ENCODE measurements at regions not wholly inside any gene's neighbourhood (a gene's known extent, or its start where the extent isn't known, plus 50 kb on each side); places are given as distances from the start of the nearest gene placed in this dataset.

DNA sequence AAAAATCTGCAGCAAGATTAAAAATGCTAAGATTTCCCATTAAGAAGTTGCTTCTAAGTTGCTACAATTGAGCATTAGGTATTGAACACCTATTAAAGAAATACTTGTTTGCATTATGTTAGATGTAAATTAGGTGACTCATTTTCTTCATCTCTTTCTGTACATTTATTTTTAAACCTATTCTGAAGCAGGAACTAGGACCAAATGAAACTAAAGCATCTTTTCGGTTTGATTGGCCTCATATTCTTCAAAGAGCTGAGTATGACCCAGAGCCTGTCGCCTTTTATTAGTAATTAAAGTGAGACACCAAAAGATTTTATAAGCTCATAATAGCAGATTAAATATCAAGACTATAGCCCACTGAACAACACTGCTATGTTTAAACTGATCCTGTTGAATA lies 83.4 kb upstream of the ZEB2 start:
- DNase-seq (ENCODE audit: low read depth) = no peak

GRCh38 chr2:144598906-144599305 lies 79.0 kb upstream of the ZEB2 start:
- DNase-seq (ENCODE audit: low read depth) = no peak

DNA sequence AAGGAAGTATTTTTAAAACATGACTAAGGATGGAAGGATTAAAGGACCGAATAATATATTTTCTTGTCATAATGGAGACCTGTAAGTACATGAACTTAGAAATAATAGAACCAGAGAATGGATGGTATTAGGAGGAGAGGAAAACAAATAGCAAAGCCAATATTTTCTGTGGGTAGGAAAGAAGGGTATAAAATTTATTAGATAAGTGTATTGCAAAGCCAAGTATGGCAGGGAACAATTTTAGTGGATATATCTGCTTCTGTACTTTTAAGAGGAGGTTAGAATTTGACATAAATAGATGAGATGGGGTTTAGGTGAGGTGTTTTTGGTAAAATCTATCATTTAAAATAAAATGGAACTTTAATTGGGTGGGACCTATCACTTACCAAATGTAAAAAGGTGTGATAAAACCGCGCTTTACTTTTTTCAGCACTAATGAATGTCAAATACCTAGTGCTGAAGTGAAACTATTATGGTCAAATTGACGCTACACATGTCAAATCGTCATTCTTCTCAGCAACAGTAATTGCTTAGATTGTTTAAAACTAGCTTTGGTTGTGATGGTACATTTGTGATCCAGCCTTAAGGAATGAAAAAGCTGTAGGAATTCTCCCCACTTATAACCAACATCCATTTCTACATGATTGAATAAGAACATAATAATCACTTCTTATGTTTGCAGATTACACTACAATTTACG lies 78.1 kb upstream of the ZEB2 start:
- DNase-seq (ENCODE audit: low read depth) = no peak

GRCh38 chr2:144597388-144597787 lies 77.5 kb upstream of the ZEB2 start:
- DNase-seq (ENCODE audit: low read depth) = no peak

DNA sequence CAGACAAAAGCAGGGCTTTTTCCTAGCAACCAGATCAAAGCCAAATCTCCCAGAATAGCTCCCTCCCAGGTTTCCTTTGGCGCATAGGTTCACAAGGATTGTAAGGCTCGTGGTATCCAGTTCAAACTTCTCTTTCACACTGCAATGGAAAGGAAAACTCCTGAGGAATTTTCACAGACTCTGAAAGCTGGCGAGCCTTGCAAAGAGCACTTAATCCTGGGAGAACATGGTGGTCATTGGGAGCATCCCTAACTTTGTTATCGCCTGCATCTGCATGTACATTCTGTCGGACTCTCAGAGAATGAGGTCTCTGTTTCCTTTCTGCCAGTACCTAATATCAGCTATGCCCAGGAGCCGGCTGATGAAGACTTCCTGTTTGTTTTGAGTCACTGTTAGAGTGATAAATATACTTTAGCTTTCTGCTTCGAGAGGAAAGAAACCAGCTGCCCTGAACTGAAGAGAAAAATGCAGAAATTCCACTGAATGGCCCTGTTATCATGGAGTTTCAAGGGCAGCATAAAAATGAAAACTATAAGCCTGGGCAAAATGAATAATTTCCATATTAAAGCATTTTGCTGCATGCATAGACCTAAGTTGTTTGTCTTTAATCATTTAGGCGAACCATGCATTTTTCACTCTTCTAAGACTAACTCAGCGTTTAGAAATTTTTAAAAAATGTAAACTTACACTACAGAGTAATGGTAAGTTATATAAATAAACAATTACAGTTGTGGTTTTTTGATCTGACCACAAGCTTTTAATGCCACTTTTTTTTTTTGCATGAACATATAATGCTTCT lies 76.4 kb upstream of the ZEB2 start:
- DNase-seq (ENCODE audit: low read depth) = no peak

DNA sequence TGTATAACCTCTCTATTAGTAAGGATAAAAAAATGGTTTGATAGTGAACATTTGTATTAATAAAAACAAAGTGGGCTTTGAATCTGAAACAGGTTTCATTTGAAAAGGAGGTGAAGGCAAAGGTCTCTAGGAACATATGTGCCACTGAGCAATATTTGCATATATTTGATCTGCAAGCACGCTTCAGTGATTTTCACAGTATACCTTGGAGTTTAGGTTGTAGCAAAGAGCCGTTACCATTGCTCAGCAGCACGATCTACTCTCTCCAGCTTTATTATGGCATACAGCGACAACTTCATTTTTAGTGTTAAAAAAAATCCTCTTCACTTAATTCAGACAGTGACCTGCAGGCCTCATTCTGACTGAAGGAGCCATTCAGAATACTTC lies 75.8 kb upstream of the ZEB2 start:
- no peak for DNase-seq (ENCODE audit: low read depth)

DNA sequence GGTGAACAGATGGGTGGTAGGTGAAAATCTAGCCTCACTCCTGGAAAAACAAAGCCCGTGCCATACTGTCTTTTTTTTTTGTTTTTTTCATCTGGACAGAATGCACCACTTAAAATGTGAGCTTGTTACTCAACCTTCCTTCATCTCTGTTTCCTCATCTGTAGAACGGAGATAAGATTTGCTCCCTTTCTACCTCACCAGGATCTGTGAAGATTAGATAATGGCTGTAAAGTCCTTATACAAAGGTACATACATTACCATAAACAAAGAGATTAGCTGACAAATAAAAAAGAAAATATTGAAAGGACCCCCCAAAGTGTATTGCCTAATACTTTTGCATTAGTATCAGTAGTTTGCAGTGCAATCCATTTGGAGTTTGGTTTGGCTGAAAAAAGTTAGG lies 75.4 kb upstream of the ZEB2 start:
- DNase-seq (ENCODE audit: low read depth) = no peak

DNA sequence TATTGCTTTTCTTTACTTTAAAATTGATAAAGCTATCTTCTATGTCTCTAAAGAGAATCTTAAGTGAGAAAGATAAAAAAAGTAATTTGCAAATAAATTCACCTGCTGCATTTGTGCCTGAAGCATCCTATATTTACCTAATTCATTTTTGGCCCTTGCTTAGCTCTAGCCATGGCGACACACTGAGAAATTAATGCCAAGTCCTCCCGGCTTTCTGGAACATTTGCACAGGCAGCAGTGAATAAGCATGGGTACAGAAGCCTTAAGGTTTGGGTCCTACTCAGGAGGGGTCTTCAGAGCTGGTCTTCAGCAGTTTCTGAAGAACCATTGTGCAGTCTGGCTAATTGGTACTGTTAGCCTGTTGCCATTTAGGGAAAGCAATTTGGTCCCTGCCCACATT lies 73.9 kb upstream of the ZEB2 start:
- no peak for DNase-seq (ENCODE audit: low read depth)

DNA sequence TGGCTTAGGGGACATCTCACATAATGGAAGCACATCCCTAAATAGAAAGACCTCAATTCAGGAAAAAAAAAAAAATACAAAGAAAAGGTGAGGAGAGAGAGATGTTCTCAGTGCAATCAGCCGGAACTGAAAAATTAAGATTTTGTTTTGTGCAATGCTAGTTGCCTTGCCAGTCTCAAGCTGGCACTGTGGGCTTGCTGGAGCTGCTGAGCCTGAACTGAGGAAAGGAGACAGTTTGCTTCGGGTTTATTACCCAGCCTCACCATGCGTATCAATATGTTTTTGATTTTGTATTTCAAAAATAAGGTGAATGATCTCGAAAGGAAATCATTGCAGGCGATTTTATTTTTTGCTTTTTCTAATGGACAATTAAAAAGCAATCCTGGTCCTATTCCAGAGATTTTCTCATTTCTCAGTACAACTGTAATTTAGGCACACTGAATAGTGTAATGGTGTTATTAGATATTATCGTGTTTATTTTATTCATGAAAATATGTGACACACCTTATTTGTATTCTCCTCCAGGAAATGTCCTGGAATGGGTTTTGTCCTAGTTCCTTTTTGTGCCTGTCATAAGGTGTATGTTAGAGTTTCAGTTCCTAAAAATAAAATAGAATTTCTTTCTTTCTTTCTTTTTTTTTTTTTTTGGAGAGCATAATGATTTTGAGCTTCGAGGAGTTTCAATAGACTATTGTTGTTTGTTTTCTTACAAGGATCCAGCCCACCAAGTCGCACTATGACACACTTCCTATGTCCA lies 72.8 kb upstream of the ZEB2 start:
- no peak for DNase-seq (ENCODE audit: low read depth)

GRCh38 chr2:144587306-144587705 lies 67.4 kb upstream of the ZEB2 start:
- DNase-seq (ENCODE audit: low read depth) = no peak

DNA sequence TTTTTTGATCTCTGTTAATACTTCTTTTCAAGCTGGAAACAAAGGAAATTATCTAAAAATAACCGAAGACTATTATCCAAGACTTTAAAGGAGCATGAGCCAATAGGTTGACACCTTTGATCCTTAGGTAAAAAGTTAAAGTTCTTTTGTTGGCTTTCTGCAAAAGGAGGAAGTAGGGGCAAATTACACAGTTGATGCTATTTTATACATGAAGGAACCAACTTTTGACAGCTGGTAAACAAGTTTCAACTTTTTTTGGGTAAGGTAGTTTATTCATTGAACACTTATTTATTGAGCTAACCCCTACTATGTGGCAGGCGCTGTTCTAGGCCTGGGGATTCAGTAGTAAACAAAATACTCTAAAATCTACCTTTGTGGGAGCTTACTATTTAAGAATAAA lies 66.6 kb upstream of the ZEB2 start:
- DNase-seq (ENCODE audit: low read depth) = no peak

DNA sequence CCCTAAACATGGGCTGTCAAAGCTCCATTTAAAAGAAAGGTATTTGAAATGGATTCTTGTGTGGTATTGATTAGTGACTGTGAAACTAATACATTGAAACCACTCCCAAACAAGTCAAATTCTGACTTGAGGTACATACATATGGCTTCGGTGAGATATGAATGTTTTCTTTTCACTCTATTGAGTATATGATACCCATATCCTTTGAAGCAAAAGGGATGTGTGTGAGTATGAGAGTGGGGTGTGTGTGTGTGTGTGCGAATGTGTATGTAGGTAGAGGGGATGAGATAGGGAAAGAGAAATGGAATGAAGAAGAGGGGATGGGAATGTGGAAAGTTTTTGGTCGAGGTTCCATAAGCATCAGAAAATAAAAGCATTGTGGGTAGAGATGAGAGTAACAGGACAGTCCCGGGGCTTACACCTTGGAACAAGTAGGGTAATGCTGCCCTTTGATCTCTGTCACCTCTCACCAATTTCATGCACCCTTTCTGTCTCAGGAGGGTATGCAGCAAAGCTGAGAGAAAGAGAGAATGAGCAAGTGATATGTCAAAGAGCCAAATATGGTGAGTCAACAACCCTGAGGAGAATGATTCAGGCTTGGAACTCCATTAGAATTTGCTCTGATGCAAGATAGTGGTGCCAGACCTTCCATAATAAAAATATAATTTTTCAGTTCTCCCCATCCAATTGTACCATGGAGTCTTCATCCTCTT lies 64.0 kb upstream of the ZEB2 start:
- no peak for DNase-seq (ENCODE audit: low read depth)

DNA sequence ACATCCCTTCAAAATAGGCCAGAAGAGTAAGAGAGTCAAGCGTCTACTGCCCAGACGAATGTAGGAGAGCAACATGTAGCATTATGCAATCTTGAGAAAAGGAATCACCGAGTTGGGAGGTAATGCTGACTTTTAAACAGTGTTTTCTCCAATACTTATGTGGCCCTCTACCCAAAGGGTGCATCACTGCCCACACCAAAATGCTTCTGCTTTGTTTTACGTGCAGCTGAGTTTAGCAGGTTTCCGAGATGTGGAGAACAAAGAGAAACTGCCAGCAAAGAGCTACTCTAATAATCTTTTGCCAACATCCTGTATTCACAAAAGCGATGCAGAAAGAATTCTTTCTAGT lies 63.4 kb upstream of the ZEB2 start:
- DNase-seq (ENCODE audit: low read depth) = no peak

DNA sequence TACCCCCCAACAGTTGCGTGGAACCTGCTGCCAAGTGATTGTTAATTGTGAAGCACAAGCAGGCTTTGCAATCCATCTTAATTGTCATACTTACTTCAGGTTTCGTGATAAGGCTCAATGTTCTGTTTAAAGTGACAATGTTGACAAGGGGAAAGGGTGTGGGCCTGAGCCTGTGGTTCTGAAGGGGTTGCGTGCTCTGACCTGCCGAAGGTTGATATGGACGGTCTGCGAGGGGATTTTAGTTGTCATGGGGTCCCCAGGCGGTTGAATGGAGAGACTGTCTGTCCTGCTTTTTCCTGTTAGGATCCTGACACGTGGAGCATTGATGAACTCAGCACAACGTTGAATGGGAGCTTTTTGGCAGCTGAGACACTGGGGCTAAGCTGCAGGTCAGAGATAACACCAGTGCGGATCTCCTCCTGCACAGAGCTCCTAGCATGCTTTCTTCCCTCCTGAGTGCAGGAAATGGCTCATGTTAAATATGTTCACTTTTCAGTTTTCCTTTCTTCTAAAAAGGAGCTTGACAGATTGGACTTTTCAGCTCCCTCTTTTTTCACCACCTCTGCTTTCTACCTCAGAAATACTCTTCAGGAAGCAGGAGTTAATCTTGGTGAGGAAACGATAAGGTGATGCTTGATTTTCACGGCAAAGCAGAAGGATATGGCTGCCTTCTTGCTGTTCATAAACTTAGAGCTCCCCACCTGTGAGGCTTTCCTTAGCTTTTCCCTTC lies 62.9 kb upstream of the ZEB2 start:
- no peak for DNase-seq (ENCODE audit: low read depth)

DNA sequence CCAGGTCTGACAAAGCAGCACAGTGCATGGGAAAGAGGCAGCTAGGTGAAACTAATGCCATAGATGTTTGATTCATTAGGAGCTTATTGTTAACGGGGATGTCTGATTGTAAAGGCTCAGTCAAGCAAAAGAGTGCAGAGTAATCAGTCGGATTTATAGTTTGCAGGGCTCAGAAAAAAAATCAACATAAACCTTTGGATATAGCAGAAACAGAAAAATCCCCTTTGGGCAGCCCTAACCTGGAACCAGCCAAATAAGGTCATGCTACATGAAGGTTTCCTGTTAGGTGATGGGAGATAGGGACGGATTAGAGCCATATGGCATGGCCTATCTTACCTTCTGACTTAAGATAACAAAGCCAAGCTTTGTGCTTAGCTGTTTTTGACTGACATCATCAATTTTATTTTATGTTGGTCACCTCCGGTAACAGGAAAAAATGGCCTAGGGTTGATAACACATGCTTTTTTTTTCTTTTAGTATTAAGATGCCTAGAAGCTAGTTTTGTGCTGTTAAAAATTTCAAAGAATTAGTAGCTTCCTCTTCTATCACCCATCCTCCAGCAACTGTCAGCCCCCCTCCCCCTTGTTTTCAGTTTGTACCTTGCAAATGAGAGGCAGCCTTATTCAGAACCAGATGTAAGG lies 60.7 kb upstream of the ZEB2 start:
- DNase-seq (ENCODE audit: low read depth) = no peak

DNA sequence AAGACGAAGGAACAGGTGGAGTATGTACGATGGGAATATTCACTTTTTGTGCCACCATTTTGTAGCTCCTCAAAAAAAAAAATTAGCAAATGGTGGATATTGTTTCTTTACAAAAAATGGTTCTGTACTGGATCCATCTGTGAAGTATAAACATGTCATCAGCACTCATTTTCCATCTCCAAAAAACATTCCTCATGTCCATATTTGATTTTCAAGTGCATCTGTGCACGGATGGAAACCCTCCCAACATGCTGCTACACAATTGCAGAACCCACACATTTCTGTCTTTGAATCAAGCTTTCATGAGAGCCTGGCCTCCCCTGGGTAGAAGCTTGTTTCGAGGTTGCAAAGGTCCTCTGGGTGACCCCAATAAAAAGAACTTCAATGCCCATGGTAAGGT lies 59.6 kb upstream of the ZEB2 start:
- no peak for DNase-seq (ENCODE audit: low read depth)

- no peak for DNase-seq (ENCODE audit: low read depth)
Measured at GRCh38 chr2:144578099-144578498, 58.2 kb upstream of the ZEB2 start.

- DNase-seq (ENCODE audit: low read depth) = no peak
Measured at GRCh38 chr2:144572977-144573376, 53.1 kb upstream of the ZEB2 start.

DNA sequence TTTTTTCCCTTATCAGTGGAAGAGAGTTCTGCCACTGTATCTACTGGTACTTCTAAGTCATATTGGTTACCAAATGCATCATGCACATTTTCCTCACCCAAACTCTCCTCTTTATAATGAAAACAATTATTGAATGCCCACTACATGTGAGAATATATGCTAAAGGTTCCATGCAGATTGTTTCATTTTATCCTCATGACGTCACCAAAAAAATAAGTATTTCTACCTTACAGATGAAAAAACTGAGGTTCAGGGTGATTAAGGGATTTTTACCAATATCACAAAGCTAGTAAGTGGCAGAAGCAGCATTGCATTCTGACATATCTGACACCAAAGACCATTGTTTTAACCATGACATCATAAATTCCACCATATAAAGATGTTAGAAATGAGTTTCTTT lies 51.9 kb upstream of the ZEB2 start:
- DNase-seq (ENCODE audit: low read depth) = no peak

DNA sequence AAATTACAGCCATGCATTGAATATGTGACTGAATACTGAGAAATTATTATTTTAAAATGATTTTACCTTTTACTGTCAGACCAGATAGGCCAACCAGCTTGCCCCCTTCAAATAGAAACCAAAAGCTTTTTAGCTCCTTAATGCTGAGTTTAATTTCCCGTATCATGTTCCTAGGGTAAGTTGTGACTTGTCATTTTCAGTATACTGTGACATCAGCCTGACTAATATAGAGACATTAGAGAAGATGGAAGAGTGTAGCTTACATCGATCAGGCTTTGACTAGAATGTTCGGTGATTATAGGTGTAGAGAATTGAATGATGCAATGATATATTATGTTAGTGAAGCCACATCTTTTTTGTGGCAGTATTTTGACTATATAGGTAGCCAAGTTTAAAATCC lies 50.6 kb upstream of the ZEB2 start:
- no peak for DNase-seq (ENCODE audit: low read depth)

All from stimulated activated CD8-positive, alpha-beta memory T cell treated with anti-CD3 and anti-CD28 coated beads, Interleukin-4, amount 100 ng/mL, for 24 hours (primary cell).